ENCODE measurements at regions not wholly inside any gene's neighbourhood (a gene's known extent, or its start where the extent isn't known, plus 50 kb on each side); places are given as distances from the start of the nearest gene placed in this dataset.

DNA sequence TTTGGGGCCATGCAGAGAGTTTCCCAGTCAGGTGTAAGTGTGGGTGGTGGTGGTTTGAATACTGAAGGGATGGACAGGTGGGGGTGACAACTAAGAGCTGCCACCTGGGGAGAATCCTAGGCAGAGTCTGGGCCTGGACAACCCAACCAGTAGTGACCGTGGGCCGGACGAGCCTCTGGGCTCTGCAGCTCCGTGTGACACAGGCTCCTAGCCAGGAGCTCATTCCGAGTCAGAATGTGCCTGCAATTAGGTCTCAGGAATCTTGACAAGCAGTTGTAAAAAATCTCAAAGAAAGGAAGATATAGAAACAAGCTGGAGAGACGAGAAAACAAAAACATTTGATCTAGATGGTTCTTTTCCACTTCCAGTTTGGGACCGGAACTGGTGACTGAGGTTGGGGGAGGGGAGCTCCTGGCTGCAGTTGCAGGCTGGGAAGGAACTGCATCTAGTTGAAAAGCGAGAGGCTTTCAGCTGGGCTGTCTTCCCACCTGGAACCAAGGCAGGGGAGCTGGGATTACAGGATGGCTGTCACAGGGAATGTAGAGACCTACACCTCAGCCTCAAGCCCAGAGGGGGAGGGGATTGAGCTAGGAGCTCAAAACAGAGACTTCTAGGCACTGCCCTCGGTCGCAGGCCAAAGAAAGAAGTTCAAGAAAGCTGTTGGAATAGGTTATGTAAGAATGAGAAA, 156.9 kb downstream of the PAX1 start:
- no peaks in the 10 kb centered on the region for H3K9me3 ChIP-seq (ENCODE audit: low read length)
- ChIA-PET CTCF (no interaction called here), POLR2A (ENCODE audit: unreplicated experiment) (interaction anchor here (0.6 kb wide), 1 partner anchor 653 kb away, joined by 3 read pairs; no protein-coding TSS in a partner anchor)
- no peak overlapping the region for H3K27ac ChIP-seq (ENCODE audit: low read length)
- ATAC-seq (no peak), DNase-seq (no peak)
- no peak overlapping the region for H3K4me3 ChIP-seq (ENCODE audit: low read length)
- H3K4me1 ChIP-seq (ENCODE audit: insufficient read depth, low read length), result no peaks in the 10 kb centered on the region
- H3F3A ChIP-seq (ENCODE audit: low read length, unreplicated experiment), result no peaks in the 10 kb centered on the region
- no peak overlapping the region for H3K4me2 ChIP-seq (ENCODE audit: low read length)
- intact Hi-C loops (cut with micrococcal nuclease), result no loop called here
- no peak overlapping the region for H2AFZ ChIP-seq (ENCODE audit: low read length)
- no peaks in the 10 kb centered on the region for H4K20me1 ChIP-seq (ENCODE audit: low read length)
- H3K79me2 ChIP-seq (ENCODE audit: low read length), result no peaks in the 10 kb centered on the region
- no TSS peak for BruUV-seq (replicated peaks)
- no peaks in the 10 kb centered on the region for H3K9me2 ChIP-seq (replicated peaks; ENCODE audit: low read length)
- no peaks in the 10 kb centered on the region for H3K27me3 ChIP-seq (ENCODE audit: low read length)
- no peak for TF ChIP-seq EZH2phosphoT487 (IDR thresholded peaks at IDR 0.05; ENCODE audit: borderline replicate concordance, low read length)
- no peak for TF ChIP-seq EZH2 (IDR thresholded peaks at IDR 0.05; ENCODE audit: low read length, unreplicated experiment)
- TF ChIP-seq, protein P1, sequence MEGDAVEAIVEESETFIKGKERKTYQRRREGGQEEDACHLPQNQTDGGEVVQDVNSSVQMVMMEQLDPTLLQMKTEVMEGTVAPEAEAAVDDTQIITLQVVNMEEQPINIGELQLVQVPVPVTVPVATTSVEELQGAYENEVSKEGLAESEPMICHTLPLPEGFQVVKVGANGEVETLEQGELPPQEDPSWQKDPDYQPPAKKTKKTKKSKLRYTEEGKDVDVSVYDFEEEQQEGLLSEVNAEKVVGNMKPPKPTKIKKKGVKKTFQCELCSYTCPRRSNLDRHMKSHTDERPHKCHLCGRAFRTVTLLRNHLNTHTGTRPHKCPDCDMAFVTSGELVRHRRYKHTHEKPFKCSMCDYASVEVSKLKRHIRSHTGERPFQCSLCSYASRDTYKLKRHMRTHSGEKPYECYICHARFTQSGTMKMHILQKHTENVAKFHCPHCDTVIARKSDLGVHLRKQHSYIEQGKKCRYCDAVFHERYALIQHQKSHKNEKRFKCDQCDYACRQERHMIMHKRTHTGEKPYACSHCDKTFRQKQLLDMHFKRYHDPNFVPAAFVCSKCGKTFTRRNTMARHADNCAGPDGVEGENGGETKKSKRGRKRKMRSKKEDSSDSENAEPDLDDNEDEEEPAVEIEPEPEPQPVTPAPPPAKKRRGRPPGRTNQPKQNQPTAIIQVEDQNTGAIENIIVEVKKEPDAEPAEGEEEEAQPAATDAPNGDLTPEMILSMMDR (conservative IDR thresholded peaks at IDR 0.05; ENCODE audit: low read depth, low read length), result no peak
- H3K9ac ChIP-seq (ENCODE audit: low read length), result no peak overlapping the region
- H3K36me3 ChIP-seq (ENCODE audit: low read depth, low read length), result no peaks in the 10 kb centered on the region

DNA sequence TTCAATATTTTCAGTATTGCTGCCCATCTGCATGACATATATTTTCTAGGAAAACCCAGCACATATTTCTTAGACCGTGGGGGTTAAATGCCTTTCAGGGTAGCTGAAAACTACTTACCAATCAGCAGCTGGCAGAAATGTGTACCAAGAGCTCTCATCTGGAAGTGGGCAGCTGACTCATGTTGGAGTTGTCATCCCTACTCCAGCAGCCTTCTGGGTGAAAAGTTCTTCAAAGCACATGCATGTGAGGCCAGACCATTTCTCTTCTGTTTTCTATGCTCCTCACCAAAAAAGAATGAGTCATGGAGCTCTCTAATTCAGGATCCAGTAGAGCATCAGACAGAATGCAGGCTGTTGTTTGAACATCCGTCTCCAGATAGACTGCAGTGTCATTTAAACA, 135.5 kb downstream of the PAX1 start:
- no peak overlapping the region for H2AFZ ChIP-seq (ENCODE audit: low read length)
- H3F3A ChIP-seq (ENCODE audit: low read length, unreplicated experiment), result no peaks in the 10 kb centered on the region
- TF ChIP-seq EZH2phosphoT487 (IDR thresholded peaks at IDR 0.05; ENCODE audit: borderline replicate concordance, low read length), result no peak
- TF ChIP-seq EZH2 (IDR thresholded peaks at IDR 0.05; ENCODE audit: low read length, unreplicated experiment), result no peak
- TF ChIP-seq, protein P1 (conservative IDR thresholded peaks at IDR 0.05; ENCODE audit: low read depth, low read length), result no peak
- peaks cover 8% of the 10 kb centered on the region; the same call in 1 of the 2 replicates for H3K9me3 ChIP-seq (ENCODE audit: low read length)
- no peaks in the 10 kb centered on the region for H3K36me3 ChIP-seq (ENCODE audit: low read depth, low read length)
- no peaks in the 10 kb centered on the region for H3K27me3 ChIP-seq (ENCODE audit: low read length)
- ChIA-PET CTCF (no interaction called here), POLR2A (ENCODE audit: unreplicated experiment) (no interaction called here)
- DNase-seq (peak; percentile 4), ATAC-seq (no peak)
- no peak overlapping the region for H3K4me3 ChIP-seq (ENCODE audit: low read length)
- H3K79me2 ChIP-seq (ENCODE audit: low read length), result no peaks in the 10 kb centered on the region
- no TSS peak for BruUV-seq (replicated peaks)
- no peaks in the 10 kb centered on the region for H4K20me1 ChIP-seq (ENCODE audit: low read length)
- H3K9me2 ChIP-seq (replicated peaks; ENCODE audit: low read length), result no peaks in the 10 kb centered on the region
- no peak overlapping the region for H3K9ac ChIP-seq (ENCODE audit: low read length)
- H3K4me2 ChIP-seq (ENCODE audit: low read length), result no peak overlapping the region
- intact Hi-C loops (cut with micrococcal nuclease), result no loop called here
- no peaks in the 10 kb centered on the region for H3K4me1 ChIP-seq (ENCODE audit: insufficient read depth, low read length)
- H3K27ac ChIP-seq (ENCODE audit: low read length), result no peak overlapping the region

DNA sequence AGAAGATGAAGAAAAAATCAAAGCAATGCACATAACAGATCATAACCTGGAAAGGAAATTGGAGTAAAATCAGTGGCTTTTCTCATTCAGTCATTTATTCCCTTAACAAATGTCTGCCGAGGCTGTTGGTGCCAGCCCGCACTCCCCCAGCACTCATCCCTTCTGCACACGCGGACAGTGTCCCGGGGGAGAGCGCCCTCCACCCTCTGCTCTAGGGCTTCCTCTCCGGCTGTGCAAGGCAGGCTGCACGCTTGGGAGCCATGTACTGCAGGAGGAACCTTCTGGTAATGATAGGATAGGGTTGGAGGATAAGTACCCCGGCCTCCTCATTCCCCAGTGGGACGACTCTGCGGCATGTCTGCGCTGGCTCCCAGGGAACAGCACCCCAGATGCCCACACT, 134.5 kb downstream of the PAX1 start:
- BruUV-seq (replicated peaks), result no TSS peak
- CTCF ChIA-PET, result no interaction called here
- no peak overlapping the region for H2AFZ ChIP-seq (ENCODE audit: low read length)
- ATAC-seq (no peak), DNase-seq (no peak)
- no peaks in the 10 kb centered on the region for H3K9me2 ChIP-seq (replicated peaks; ENCODE audit: low read length)
- H4K20me1 ChIP-seq (ENCODE audit: low read length), result no peaks in the 10 kb centered on the region
- H3F3A ChIP-seq (ENCODE audit: low read length, unreplicated experiment), result no peaks in the 10 kb centered on the region
- no peak overlapping the region for H3K4me3 ChIP-seq (ENCODE audit: low read length)
- H3K4me1 ChIP-seq (ENCODE audit: insufficient read depth, low read length), result no peaks in the 10 kb centered on the region
- TF ChIP-seq EZH2 (IDR thresholded peaks at IDR 0.05; ENCODE audit: low read length, unreplicated experiment), result no peak
- no peak for TF ChIP-seq EZH2phosphoT487 (IDR thresholded peaks at IDR 0.05; ENCODE audit: borderline replicate concordance, low read length)
- TF ChIP-seq, protein P1 (conservative IDR thresholded peaks at IDR 0.05; ENCODE audit: low read depth, low read length), result no peak
- POLR2A ChIA-PET (ENCODE audit: unreplicated experiment), result no interaction called here
- no peak overlapping the region for H3K27ac ChIP-seq (ENCODE audit: low read length)
- intact Hi-C loops (cut with micrococcal nuclease), result no loop called here
- no peaks in the 10 kb centered on the region for H3K79me2 ChIP-seq (ENCODE audit: low read length)
- no peak overlapping the region for H3K4me2 ChIP-seq (ENCODE audit: low read length)
- no peaks in the 10 kb centered on the region for H3K27me3 ChIP-seq (ENCODE audit: low read length)
- H3K9me3 ChIP-seq (ENCODE audit: low read length), result peaks cover under 1% of the 10 kb centered on the region; the same call in 1 of the 2 replicates
- no peaks in the 10 kb centered on the region for H3K36me3 ChIP-seq (ENCODE audit: low read depth, low read length)
- H3K9ac ChIP-seq (ENCODE audit: low read length), result no peak overlapping the region

Measured in PC-3 (cell line).